GM23338 (cell line): ENCODE measurements at regions not wholly inside any gene's neighbourhood (a gene's known extent, or its start where the extent isn't known, plus 50 kb on each side); places are given as distances from the start of the nearest gene placed in this dataset.

Experiments
- CTCF ChIP-seq, 2 experiments: fragments of 200-600 bp in 1 of 2; sonication (generic) in 1 of 2; conservative IDR thresholded peaks; 2 replicates each; pipeline versions ENCODE4 v1.5.1 to v1.6.1; 2016 to 2017; ENCODE audit warnings: antibody characterized with exemption in 2 of 2, low read depth in 2 of 2, mild to moderate bottlenecking in 2 of 2, moderate library complexity in 1 of 2
- ETS1 ChIP-seq: IDR thresholded peaks from 2 replicates; pipeline ENCODE4 v1.6.1; 2016; ENCODE audit warnings: antibody characterized with exemption
- EZH2phosphoT487 ChIP-seq: fragments of 200-600 bp; sonication (generic); IDR thresholded peaks from one replicate; pipeline ENCODE4 v1.8.1; 2018; ENCODE audit warnings: antibody characterized with exemption; ENCODE audit not compliant: unreplicated experiment
- JUNB ChIP-seq: IDR thresholded peaks from one replicate; pipeline ENCODE4 v1.6.1; 2016; ENCODE audit warnings: antibody characterized with exemption; ENCODE audit not compliant: unreplicated experiment
- NANOG ChIP-seq: IDR thresholded peaks from 2 replicates; pipeline ENCODE4 v1.6.1; 2016; ENCODE audit warnings: antibody characterized with exemption, borderline replicate concordance
- POLR2AphosphoS5 ChIP-seq: IDR thresholded peaks from 2 replicates; pipeline ENCODE4 v1.6.1; 2016; ENCODE audit warnings: antibody characterized with exemption, low read depth
- REST ChIP-seq: IDR thresholded peaks from one replicate; pipeline ENCODE4 v1.6.1; 2018; ENCODE audit warnings: antibody characterized with exemption; ENCODE audit not compliant: unreplicated experiment
- ZNF331 ChIP-seq: fragments of 250-450 bp; sonication (Bioruptor Pico); IDR thresholded peaks from 2 replicates; pipeline ENCODE4 v1.5.0; 2020; ENCODE audit warnings: low read depth, mild to moderate bottlenecking, moderate library complexity
- ZNF462 ChIP-seq: fragments of 250-450 bp; sonication (Bioruptor Pico); IDR thresholded peaks from 2 replicates; pipeline ENCODE4 v1.5.0; 2020; ENCODE audit warnings: mild to moderate bottlenecking, moderate library complexity

- no peak for TF ChIP-seq ZNF462
- TF ChIP-seq JUNB: no peak
- TF ChIP-seq ZNF331 (CRISPR knock-in tag): no peak
- TF ChIP-seq ETS1: no peak
- no peak for TF ChIP-seq NANOG
- TF ChIP-seq CTCF (conservative IDR thresholded peaks at IDR 0.05; ENCODE audit: low read depth in 2 of 2): no peak
- no peak for TF ChIP-seq EZH2phosphoT487
- TF ChIP-seq POLR2AphosphoS5: no peak
- no peak for TF ChIP-seq REST
Observed at GRCh38 chr3:101128786-101129185, 135.6 kb upstream of the ABI3BP start (continued).
